ENCODE measurements at regions not wholly inside any gene's neighbourhood (a gene's known extent, or its start where the extent isn't known, plus 50 kb on each side); places are given as distances from the start of the nearest gene placed in this dataset.

DNA sequence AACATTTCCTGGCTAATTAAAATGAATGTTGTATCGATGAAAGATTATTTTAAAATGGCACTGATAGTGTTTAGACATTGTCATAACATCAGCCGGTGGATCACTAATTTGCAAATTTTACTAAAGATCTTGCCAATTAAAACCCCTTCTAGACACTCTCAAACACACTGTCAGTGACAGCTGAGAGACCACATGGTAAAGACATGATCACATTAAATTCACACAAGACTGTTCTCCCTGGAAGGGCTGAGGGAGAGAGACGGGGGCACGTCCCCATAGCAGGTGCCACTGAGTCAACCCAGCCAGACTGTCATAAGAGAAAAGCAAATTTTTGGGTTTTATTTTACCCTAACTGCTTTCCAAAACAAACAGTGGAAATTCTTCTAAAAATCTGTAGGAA, 306.0 kb downstream of the TXNL1 start:
- no peak for DNase-seq (ENCODE audit: low read depth, low spot score)
- H3K4me3 ChIP-seq (ENCODE audit: low read length): no peak overlapping the region

DNA sequence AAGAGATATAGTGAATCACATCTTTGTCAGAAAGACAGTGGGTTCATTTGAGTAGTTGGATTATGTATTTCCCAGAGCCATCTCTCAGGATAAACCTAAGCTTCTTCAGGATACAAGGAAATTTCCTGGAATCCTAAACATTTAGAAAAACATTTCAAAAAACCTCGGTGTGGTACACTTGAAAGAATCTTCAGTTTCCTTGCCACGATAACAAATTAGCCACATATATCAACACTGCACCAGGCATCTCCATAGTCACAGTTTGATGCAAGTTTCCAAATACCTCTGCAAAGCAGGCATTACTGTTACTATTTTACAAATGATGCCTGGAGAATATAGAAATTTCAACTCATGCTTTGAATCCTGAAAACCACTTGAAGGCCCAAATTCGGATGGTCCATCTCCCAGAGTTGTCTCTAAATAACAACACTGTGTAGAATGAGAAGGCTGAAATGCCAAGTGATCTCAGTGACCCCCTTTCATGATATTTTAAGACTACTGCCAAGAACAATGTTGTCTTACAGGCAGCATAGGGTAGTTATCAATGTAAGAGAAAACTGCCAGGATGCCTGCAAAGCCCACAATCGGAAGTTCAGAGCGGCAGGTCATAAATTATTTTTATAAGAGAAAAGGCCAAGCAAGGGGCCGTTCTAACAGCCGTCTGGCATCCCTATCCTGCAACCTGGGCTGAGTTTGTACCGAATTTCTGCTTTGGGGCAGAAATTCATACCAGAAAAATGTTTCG, 307.9 kb downstream of the TXNL1 start:
- no peak for DNase-seq (ENCODE audit: low read depth, low spot score)
- no peak overlapping the region for H3K4me3 ChIP-seq (ENCODE audit: low read length)

DNA sequence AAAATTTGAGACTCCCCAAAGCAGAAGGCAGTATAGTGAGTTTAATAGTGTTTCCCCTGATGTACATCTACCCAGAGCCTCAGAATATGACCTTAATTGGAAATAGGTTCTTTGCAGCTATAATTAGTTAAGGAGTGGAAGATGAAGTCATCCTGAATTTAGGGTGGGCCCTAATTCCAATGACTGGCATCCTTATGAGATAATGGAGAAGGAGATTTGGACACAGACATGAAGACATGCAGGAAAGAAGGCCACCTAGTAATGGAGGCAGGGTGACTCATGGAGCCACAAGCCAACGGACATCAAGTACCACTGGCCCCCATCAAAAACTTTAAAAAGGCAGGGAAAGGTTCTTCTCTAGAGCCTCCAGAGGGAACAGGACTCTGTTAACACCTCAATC, 308.9 kb downstream of the TXNL1 start:
- no peak overlapping the region for H3K4me3 ChIP-seq (ENCODE audit: low read length)

DNA sequence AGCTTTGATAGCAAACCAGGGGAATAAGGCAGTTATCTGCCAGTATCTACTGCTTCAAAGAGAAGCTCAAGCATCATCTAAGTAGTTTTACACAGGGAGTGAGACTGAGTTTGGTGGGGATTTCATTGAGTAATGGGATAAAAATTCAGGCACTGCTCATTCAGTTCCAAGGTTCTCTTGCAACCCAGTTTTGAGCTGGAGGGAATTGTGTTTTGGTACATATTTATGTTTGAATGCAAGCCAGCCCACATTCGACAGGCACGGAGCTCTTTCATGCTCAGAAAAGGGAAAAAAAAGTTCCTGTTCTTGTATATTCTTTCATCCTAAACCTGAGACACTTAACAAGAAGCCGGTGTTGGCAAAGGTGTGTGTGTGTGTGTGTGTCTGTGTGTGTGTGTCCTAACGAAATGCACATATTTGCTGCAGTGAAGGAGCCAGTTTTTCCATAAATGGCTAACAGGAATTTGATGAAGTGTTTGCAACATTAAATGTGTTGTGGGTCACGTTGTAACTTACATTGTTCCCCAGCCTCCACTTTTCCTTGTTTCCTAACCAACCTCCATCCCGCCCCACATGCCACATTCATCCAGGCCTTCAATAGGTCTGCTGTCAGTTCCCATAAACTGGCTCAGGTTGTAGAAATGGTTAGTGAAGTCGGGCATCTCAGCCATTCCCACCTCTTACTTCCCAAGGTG, 311.1 kb downstream of the TXNL1 start:
- H3K4me3 ChIP-seq (ENCODE audit: low read length): no peak overlapping the region
- no peak for DNase-seq (ENCODE audit: low read depth, low spot score)

More for the DNA sequence above, 308.9 kb downstream of the TXNL1 start:
- no peak for DNase-seq (ENCODE audit: low read depth, low spot score)

DNA sequence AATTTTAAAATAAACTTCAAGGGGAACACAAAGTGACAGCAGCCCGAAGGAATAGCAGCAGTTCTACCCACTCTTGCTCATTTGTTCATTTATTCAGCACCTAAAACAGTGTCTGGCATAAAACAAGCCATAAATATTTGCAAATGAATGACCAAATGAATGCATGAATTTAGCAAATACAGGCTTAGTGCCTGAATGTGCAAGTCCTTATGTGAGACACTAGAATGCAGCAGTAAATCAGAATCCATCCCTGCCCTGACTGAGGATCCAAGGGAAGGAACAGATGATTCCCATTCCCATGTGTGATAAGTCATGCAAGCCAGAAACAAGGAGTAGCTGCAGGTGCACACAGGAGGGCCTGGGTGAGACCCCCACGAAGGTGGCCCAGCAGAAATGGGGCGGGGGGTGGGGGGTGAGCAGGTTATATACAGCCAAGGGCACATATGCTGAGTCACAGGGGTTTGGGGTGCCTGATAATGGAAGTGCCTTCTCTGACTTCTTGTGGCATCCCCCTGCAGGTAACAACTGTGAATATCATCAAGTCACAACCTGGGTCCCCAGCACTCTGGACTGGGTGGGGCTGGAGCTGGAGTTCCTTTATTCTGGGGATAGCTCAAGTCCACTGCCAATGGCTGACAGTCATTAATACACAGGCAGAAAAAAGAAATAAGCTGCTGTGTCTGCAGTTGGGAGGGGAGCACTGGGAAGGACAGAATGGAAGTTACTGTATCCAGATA, 311.9 kb downstream of the TXNL1 start:
- DNase-seq (ENCODE audit: low read depth, low spot score): no peak
- no peak overlapping the region for H3K4me3 ChIP-seq (ENCODE audit: low read length)

DNA sequence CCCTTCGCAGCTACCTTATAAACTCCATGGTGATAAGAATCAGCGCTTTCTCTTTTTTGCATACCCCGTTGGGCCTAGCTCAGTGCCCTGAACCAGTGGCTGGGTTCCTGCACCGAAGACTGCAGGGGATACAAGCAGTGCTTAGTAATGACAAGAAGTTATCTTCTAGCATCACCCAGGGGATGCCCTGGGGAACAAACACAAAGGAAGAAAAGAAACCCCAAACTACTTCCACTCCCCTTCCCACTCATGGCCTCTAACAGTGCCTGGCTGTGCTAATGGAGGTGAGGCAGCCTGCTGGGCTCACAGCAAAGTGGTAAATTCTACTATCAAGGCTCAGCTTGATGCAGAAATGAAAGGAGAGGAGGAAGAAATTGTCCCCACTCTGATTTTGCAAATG, 314.7 kb downstream of the TXNL1 start:
- DNase-seq (ENCODE audit: low read depth, low spot score): no peak
- H3K4me3 ChIP-seq (ENCODE audit: low read length): no peak overlapping the region

DNA sequence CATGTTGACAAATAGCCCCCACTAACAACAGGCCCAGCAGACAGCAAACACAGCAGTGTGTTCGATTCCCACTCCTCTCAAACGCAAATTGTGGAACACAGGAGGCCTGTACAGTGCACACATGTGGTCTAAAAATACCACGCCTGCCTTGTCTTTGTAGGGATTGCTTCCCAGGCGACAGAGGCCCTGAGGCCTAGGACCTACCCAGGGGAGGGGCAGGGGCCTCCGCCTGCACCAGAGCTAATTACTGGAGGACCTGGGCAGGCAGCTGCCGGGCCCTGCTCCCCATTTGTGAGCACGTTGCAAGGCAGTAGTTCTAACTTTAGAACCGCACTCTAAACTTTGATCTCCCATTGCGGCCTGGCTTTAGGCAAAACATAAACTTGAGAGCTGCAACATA, 316.0 kb downstream of the TXNL1 start:
- H3K4me3 ChIP-seq (ENCODE audit: low read length): no peak overlapping the region
- DNase-seq (ENCODE audit: low read depth, low spot score): no peak

DNA sequence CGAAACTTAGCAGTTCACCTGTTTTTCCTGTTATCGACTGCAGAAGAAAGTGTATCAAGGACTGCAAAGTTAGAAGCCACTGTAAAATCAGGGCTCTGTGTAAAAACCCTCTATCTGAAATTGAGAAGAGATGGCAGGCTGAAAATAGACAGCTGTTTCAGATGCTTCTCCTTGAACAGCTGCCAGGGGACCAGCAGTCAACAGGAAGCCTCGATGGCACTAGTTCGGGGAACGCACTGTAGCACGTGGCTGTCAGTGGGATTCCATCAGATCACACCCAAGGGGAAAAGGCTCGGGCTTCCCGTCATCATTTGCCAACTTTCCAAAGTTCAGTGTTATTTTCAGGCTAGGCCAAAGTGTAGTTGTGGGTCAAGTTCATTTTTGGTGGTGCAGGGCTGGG, 316.9 kb downstream of the TXNL1 start:
- no peak overlapping the region for H3K4me3 ChIP-seq (ENCODE audit: low read length)
- DNase-seq (ENCODE audit: low read depth, low spot score): no peak

DNA sequence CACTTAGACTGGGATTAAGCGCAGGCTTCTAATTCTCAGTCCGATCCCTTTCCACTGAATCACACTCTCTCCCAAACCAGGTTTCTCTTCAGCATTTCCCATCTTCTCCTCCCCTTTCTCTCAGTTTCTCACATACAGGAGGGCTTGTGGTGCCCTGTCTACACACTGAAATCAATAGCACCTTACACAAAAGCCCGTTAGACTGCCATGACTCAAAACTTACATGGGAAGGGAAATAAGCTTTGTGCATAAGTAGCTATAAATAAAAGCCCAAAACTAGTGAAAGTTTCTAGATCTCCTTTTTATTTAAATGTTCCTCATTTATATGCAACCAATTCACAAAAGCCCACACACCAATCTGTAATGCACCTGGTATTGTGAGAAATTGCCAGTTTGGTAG, 318.4 kb downstream of the TXNL1 start:
- DNase-seq (ENCODE audit: low read depth, low spot score): no peak
- H3K4me3 ChIP-seq (ENCODE audit: low read length): no peak overlapping the region

DNA sequence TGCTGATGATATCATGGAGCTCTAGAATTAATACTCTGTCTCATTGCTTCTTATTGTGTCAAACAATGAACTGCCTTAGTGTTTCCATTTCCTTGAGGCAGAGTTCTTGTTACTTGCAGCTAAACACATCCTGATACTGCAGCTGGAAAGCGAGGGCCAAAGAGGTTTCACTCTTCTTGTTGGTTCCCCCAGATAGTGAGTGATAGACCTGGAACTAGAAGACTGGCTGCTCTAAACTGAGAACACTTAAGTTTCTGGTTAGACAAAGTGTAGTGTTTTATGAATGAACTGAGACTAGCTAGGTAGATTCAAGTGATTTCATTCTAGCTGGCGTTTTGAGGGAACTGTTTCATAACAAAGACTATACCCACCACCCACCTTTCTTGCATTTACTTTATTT, 321.7 kb downstream of the TXNL1 start:
- DNase-seq (ENCODE audit: low read depth, low spot score): no peak
- no peak overlapping the region for H3K4me3 ChIP-seq (ENCODE audit: low read length)

DNA sequence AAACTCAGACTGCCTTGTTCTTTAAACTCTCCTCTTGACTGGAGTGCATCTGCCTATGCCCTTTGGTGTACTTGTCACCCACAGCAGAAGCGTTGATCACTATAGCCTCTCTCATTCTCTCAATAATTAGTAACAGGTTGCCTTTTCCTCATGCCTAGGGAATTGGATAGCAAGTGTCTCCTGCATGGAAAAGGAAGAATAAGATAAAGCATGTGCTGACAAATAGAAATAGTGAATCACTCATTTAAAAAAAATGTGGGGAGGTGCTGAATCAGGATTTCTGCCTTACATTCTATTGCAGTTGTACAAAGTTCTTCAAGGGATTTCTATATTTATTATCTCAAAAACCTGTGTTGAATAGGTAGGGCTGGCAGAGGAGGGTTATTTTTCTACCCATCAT, 323.0 kb downstream of the TXNL1 start:
- no peak for DNase-seq (ENCODE audit: low read depth, low spot score)
- H3K4me3 ChIP-seq (ENCODE audit: low read length): no peak overlapping the region

DNA sequence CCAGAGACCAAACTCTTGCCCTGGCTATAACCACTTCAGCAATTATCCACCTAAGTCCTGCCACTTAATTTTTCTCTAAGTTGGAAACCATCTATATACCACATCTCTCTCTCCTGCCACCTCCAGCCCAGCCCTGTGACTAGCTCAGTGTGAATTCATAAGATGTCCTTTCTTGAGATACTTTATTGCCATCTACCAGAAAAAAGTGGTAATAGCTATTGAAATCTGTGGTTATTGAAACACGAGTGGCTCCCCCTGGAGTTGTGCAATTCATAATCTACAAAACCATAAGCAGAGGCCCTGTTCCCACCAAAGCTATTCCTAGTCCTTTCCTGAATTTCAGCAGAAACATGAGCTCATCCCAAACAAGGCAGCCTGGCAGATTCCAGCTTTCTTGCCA, 324.0 kb downstream of the TXNL1 start:
- no peak for DNase-seq (ENCODE audit: low read depth, low spot score)
- H3K4me3 ChIP-seq (ENCODE audit: low read length): no peak overlapping the region

DNA sequence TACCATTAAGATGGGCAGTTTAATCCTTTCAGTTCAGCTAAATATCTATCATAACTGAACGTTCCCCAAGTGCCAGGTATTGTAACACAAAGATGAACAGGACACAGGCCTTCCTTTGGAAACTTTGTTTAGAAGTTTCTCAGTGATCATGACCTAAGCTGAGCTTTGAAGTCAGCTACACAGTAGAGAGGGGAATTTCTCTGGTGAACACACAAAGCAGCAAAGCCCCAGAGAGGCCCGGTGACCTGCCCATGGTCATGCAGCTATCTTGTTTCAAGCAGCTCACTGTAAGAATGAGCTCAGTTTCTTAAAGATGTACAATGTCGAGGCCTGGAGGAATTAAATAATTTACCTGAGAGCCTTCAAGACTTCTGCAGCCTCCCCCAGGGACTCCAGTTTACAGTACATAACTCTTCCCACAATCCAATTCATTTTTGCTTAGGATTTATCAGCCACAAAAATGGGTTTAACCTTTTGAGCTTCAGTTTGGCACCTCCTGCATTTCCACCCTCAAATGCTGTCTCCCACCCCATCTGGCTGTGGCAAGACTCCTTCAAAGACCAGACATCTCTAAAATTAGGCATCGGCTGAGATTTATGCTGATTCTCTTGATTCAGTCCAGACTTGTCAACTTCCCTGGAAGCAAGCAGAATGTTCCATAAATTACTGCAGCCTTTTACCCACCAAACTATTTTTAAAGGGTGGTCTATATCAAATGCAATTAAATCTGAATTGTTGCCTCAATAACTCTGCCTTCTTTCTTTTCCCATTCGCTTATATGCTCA, 325.6 kb downstream of the TXNL1 start:
- no peak overlapping the region for H3K4me3 ChIP-seq (ENCODE audit: low read length)
- no peak for DNase-seq (ENCODE audit: low read depth, low spot score)

DNA sequence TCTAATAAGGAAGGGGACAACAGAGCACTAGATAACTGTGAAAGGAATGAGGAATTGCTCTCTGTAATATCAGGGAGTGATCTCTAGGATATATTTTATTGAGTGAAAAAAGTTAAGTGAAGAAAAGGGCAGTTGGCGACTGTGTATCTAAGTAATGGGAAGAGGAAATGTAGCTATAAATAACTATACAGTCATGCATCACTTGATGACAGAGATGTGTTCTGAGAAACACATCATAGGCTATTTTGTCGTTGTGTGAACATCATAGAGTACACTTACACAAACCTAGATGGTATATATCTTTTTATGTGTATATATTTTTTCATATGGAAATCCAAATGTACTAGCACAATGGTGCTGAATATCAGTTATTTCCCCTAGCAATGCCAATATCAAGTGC, 329.3 kb downstream of the TXNL1 start:
- no peak overlapping the region for H3K4me3 ChIP-seq (ENCODE audit: low read length)
- no peak for DNase-seq (ENCODE audit: low read depth, low spot score)

DNA sequence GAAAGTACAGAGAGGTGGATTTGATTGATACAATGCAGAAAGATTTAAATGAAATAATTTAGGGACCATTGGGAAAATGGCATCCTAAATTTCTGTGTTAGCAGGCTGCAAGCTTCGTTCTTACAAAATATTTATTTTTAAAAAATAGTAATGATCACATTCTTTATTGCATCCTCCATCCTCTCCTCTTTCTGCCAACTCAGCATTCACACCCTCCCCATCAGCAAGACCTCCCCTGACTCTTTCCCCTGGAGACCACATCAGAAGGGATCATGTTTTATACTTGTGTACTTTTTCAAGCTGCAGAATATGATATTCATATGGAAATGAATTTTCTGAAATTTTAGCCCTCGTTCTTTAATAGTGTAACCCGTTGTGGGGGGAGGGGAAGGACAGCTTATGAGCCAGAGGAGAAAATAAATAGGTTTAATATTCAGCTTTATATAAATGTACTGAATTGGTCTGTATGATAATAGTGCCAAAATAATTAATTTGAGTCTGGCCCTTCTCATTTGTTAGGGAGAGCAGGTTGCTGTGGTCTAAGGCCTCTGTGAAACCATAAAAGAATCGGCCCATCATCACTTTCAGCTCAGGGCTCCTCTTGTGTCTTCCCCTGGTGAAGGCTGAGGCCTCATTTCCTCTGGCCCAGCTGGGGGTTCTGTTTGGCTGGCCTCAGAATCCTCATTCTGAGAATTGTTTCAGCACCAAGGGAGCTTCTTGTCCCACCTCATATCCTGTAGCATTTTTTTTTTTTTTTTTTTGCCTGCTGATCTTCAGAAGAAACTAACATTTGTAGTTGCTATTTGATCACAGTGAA, 330.8 kb downstream of the TXNL1 start:
- H3K4me3 ChIP-seq (ENCODE audit: low read length): no peak overlapping the region
- no peak for DNase-seq (ENCODE audit: low read depth, low spot score)

DNA sequence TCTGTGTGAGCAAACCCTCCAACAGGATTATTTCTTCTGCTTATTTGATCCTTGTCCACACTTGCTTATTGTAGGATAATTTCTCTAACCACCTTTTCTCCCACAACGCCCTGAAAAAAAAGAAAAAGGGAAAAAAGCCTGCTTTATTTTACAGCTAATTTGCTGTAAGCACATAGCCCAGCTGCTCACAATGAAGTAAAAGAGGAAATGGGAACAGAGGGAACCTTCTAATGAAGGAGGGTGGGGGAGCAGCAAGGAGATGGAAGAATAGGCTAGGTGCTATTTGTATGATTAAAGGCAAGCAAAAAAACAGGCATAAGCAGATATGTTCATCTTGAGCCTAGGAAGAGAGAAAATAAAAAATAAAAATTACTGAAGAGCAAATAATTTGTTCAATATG, 331.6 kb downstream of the TXNL1 start:
- DNase-seq (ENCODE audit: low read depth, low spot score): no peak
- H3K4me3 ChIP-seq (ENCODE audit: low read length): no peak overlapping the region

DNA sequence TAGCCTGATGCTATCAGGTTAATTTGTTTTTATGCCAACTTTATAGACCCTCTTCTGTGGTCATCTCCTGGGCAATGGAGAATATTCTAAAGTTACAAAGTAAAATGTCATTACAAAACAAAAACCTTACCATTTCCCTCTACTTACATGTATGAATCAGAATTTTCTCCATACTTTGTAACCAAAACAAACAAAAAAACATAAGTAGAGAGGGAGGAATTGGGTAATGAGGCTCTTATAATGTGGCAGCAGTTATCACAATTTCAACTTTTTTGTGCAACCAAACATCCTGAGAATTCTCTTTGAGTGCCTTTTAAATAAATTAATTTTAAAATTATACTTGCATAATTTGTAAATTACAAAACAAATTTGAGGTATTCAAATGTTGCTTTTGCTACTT, 332.8 kb downstream of the TXNL1 start:
- DNase-seq (ENCODE audit: low read depth, low spot score): no peak
- no peak overlapping the region for H3K4me3 ChIP-seq (ENCODE audit: low read length)

DNA sequence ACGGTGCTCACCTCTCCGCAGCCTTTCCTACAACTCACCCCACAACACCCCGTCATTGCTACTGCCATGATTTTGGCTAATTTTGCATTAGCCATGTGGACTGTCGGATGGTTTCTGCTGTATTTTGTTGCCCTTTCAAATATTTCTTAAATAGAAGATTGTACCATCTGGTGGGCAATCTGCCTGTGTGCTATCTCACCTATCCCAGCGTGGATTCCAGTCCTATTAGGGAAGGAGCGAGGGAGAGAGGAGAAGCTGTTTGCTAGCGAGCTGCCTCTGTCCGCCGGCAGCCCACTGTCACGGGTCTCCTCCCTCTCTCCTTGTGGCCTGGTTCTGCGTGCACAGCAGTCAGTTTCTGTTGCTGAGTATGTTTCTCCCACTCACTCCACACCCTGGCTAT, 336.2 kb downstream of the TXNL1 start:
- no peak overlapping the region for H3K4me3 ChIP-seq (ENCODE audit: low read length)
- no peak for DNase-seq (ENCODE audit: low read depth, low spot score)

DNA sequence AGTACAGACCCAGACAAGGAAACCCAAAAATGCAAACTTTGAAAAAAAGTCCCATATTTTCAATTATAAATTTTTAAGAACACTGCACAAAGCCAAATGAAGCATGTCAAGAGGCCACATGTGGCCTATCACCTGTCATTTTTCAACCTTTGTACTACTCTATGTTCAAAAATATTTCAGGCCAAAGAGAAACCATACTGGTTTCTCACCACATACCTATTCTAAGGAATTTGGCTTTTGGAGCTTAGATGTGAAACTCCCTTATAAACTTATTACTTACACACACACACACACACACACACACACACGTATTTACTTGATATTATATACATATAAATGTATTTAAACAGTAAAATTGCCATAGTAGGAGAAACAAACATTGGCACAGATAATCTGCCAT, 338.7 kb downstream of the TXNL1 start:
- no peak for DNase-seq (ENCODE audit: low read depth, low spot score)

More for the DNA sequence above, 338.7 kb downstream of the TXNL1 start:
- H3K4me3 ChIP-seq (ENCODE audit: low read length): no peak overlapping the region

Data from Jurkat, Clone E6-1 (cell line).